CD14-positive monocyte (primary cell): ENCODE measurements at regions not wholly inside any gene's neighbourhood (a gene's known extent, or its start where the extent isn't known, plus 50 kb on each side); places are given as distances from the start of the nearest gene placed in this dataset.

Source experiments
- DNase-seq, 3 donors: peaks; one replicate each; pipeline ENCODE4 v3.0.0-alpha.2; 2011 to 2022
- H2AFZ ChIP-seq: 2 replicates; pipeline ENCODE4 v1.6.0; 2012; ENCODE audit warnings: mild to moderate bottlenecking, low read depth, low read length, inconsistent platforms; ENCODE audit not compliant: insufficient read depth, poor library complexity, severe bottlenecking
- H3K27ac ChIP-seq, 2 donors: 1 replicate in 1 of 2; 2 replicates in 1 of 2; pipeline ENCODE4 v1.5.1; 2012 to 2013; ENCODE audit warnings: low read length in 2 of 2, control low read depth in 1 of 2, inconsistent platforms in 1 of 2, low read depth in 1 of 2, mild to moderate bottlenecking in 1 of 2
- H3K27me3 ChIP-seq, 2 donors: one replicate each; pipeline versions ENCODE4 v1.6.0 to v1.6.1; 2011 to 2013; ENCODE audit warnings: low read length in 2 of 2; ENCODE audit not compliant: control insufficient read depth in 2 of 2, insufficient read depth in 2 of 2
- H3K36me3 ChIP-seq, 2 donors: replicated peaks in 1 of 2; 1 replicate in 1 of 2; 2 replicates in 1 of 2; pipeline versions ENCODE4 v1.5.1 to v1.6.1; 2012 to 2013; ENCODE audit warnings: low read length in 2 of 2, control low read depth in 1 of 2, inconsistent platforms in 1 of 2, mild to moderate bottlenecking in 1 of 2; ENCODE audit not compliant: insufficient read depth in 2 of 2, control insufficient read depth in 1 of 2
- H3K4me1 ChIP-seq, 2 donors: 1 replicate in 1 of 2; 2 replicates in 1 of 2; pipeline versions ENCODE4 v1.5.1 to v1.6.1; 2012 to 2013; ENCODE audit warnings: low read length in 2 of 2, control low read depth in 1 of 2, inconsistent platforms in 1 of 2, mild to moderate bottlenecking in 1 of 2, moderate library complexity in 1 of 2; ENCODE audit not compliant: insufficient read depth in 2 of 2, control insufficient read depth in 1 of 2
- H3K4me2 ChIP-seq: replicated peaks from 2 replicates; pipeline ENCODE3; 2012; ENCODE audit warnings: low read length, moderate library complexity, mild to moderate bottlenecking; ENCODE audit not compliant: poor library complexity, severe bottlenecking; ENCODE audit errors: extremely low read depth
- H3K4me3 ChIP-seq, 3 experiments: fragments of 200-600 bp in 1 of 3; sonication (generic) in 1 of 3; replicated peaks in 1 of 3; 1 replicate in 2 of 3; 2 replicates in 1 of 3; pipeline ENCODE4 v1.5.1; 2011 to 2013; ENCODE audit warnings: low read length in 3 of 3, mild to moderate bottlenecking in 3 of 3, control low read depth in 2 of 3, low read depth in 2 of 3, inconsistent platforms in 1 of 3, moderate library complexity in 1 of 3
- H3K79me2 ChIP-seq: 2 replicates; pipeline ENCODE4 v1.6.0; 2012; ENCODE audit warnings: mild to moderate bottlenecking, control low read depth, inconsistent platforms, low read length, moderate library complexity; ENCODE audit not compliant: insufficient read depth
- H3K9ac ChIP-seq: 2 replicates; pipeline ENCODE4 v1.6.0; 2017; ENCODE audit warnings: low read length, mild to moderate bottlenecking; ENCODE audit not compliant: insufficient read depth, poor library complexity, severe bottlenecking
- H3K9me3 ChIP-seq, 2 donors: replicated peaks in 1 of 2; 1 replicate in 1 of 2; 2 replicates in 1 of 2; pipeline versions ENCODE4 v1.5.1 to v1.6.1; 2012 to 2013; ENCODE audit warnings: low read length in 2 of 2, control low read depth in 1 of 2; ENCODE audit not compliant: control insufficient read depth in 1 of 2, insufficient read depth in 1 of 2
- H4K20me1 ChIP-seq: 2 replicates; pipeline ENCODE4 v1.6.0; 2012; ENCODE audit warnings: mild to moderate bottlenecking, low read length, control low read depth, moderate library complexity; ENCODE audit not compliant: insufficient read depth
- H3K27ac Mint-ChIP-seq, 7 donors: one replicate each; pipeline ENCODE4 v1.8.0; 2020; ENCODE audit warnings: mild to moderate bottlenecking in 7 of 7, mixed read lengths in 7 of 7, moderate library complexity in 6 of 7, inconsistent platforms in 2 of 7
- H3K27me3 Mint-ChIP-seq, 3 donors: one replicate each; pipeline ENCODE4 v1.8.0; 2021 to 2022; ENCODE audit warnings: low read depth in 3 of 3, mild to moderate bottlenecking in 3 of 3, mixed read lengths in 3 of 3, moderate library complexity in 3 of 3, inconsistent platforms in 1 of 3
- H3K36me3 Mint-ChIP-seq, 2 donors: one replicate each; pipeline ENCODE4 v1.8.0; 2020; ENCODE audit warnings: mixed read lengths in 2 of 2, inconsistent platforms in 1 of 2, mild to moderate bottlenecking in 1 of 2
- H3K4me1 Mint-ChIP-seq: one replicate; pipeline ENCODE4 v1.8.0; 2020; ENCODE audit warnings: mild to moderate bottlenecking, mixed read lengths
- H3K4me3 Mint-ChIP-seq, 2 donors: one replicate each; pipeline ENCODE4 v1.8.0; 2020; ENCODE audit warnings: mild to moderate bottlenecking in 2 of 2, mixed read lengths in 2 of 2, moderate library complexity in 1 of 2
- H3K9me3 Mint-ChIP-seq, 7 donors: one replicate each; pipeline ENCODE4 v1.8.0; 2020 to 2022; ENCODE audit warnings: mixed read lengths in 7 of 7, mild to moderate bottlenecking in 6 of 7, moderate library complexity in 6 of 7, inconsistent platforms in 2 of 7
- CTCF ChIP-seq: fragments of 200-600 bp; IDR thresholded peaks from one replicate; pipeline ENCODE4 v1.8.0; 2022; ENCODE audit warnings: antibody characterized with exemption, mild to moderate bottlenecking
- WGBS: methylation state at CpG from one replicate; pipeline ENCODE4 v1.1.5; 2013; ENCODE audit warnings: missing lambda C conversion rate; ENCODE audit not compliant: insufficient coverage; 5-methylcytosine and 5-hydroxymethylcytosine counted together
- intact Hi-C, 2 donors: fragments of 100-400 bp; cut with micrococcal nuclease; formaldehyde crosslinking; loops; one replicate each; pipeline versions ENCODE4 v1.15.0 to v1.15.1; 2023

GRCh38 chr11:44366026-44366425 lies 56.1 kb upstream of the ALX4 start:
- Histone ChIP-seq H3K79me2 (no peaks in the 10 kb centered on the region), H3K4me2 (no peak overlapping the region), H3K4me3 (no peak overlapping the region), H3K9me3 (no peaks in the 10 kb centered on the region), H3K27me3 (no peaks in the 10 kb centered on the region), H3K27ac (no peak overlapping the region), H3K9ac (no peak overlapping the region), H3K36me3 (no peaks in the 10 kb centered on the region), H3K4me1 (no peaks in the 10 kb centered on the region), H4K20me1 (no peaks in the 10 kb centered on the region), H2AFZ (no peak overlapping the region)
- DNase-seq = no peak
- intact Hi-C loops = no loop called here
- H3K27ac Mint-ChIP-seq = peak overlapping the region in 1 of 7 donors; percentile 14
- no peaks in the 10 kb centered on the region for H3K36me3 Mint-ChIP-seq
- H3K4me1 Mint-ChIP-seq = no peaks in the 10 kb centered on the region
- peaks cover 9 to 20% (median 13%) of the 10 kb centered on the region in 3 donors for H3K27me3 Mint-ChIP-seq
- H3K9me3 Mint-ChIP-seq = peaks cover 0 to 7% (median 0%) of the 10 kb centered on the region in 7 donors
- TF ChIP-seq CTCF = no peak
- 94% methylated on average over 5 of the region's 6 CpGs for WGBS
- H3K4me3 Mint-ChIP-seq = no peak overlapping the region

GRCh38 chr11:44366741-44367140 lies 56.8 kb upstream of the ALX4 start:
- Histone ChIP-seq H2AFZ (no peak overlapping the region), H3K27ac (no peak overlapping the region), H3K27me3 (no peaks in the 10 kb centered on the region), H3K9ac (no peak overlapping the region), H3K36me3 (no peaks in the 10 kb centered on the region), H3K79me2 (no peaks in the 10 kb centered on the region), H4K20me1 (no peaks in the 10 kb centered on the region), H3K4me2 (no peak overlapping the region), H3K4me3 (no peak overlapping the region), H3K4me1 (no peaks in the 10 kb centered on the region), H3K9me3 (no peaks in the 10 kb centered on the region)
- Mint-ChIP-seq H3K4me1 (no peaks in the 10 kb centered on the region), H3K27ac (no peak overlapping the region), H3K27me3 (peaks cover 11 to 20% (median 13%) of the 10 kb centered on the region in 3 donors), H3K4me3 (no peak overlapping the region), H3K9me3 (peaks cover 0 to 7% (median 0%) of the 10 kb centered on the region in 7 donors), H3K36me3 (no peaks in the 10 kb centered on the region)
- WGBS = 81% methylated on average over 8 of the region's 8 CpGs
- TF ChIP-seq CTCF = no peak
- intact Hi-C loops = no loop called here
- no peak for DNase-seq
